Activated T-cell treated with anti-CD3 and anti-CD28 coated beads, Interleukin-2, amount 50 U/mL, for 48 hours (primary cell): ENCODE measurements at regions not wholly inside any gene's neighbourhood (a gene's known extent, or its start where the extent isn't known, plus 50 kb on each side); places are given as distances from the start of the nearest gene placed in this dataset.

ENCODE experiments used
- DNase-seq, 2 experiments: peaks; one replicate each; pipeline ENCODE4 v3.0.0-alpha.2; 2020

DNA sequence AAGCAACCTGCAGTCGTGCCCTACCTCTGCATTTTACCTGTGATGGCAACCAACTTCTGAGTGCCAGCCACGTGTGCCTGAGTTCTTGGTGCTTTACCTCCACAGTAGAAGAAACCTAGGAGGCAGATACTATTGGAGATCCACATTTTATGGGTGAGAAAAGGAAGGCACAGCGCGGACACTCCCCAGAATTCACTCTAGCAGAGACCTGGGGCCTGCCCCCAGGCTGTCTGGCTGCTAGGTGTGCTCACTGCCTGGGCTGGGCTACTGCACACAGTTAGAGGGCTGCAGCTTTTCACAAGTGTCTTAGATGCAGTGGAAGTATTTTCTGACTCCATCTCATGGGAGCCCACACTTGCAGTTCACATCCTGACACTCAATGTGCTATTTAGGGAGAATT lies 598.8 kb upstream of the ADAMTS16 start:
- DNase-seq: no peak

DNA sequence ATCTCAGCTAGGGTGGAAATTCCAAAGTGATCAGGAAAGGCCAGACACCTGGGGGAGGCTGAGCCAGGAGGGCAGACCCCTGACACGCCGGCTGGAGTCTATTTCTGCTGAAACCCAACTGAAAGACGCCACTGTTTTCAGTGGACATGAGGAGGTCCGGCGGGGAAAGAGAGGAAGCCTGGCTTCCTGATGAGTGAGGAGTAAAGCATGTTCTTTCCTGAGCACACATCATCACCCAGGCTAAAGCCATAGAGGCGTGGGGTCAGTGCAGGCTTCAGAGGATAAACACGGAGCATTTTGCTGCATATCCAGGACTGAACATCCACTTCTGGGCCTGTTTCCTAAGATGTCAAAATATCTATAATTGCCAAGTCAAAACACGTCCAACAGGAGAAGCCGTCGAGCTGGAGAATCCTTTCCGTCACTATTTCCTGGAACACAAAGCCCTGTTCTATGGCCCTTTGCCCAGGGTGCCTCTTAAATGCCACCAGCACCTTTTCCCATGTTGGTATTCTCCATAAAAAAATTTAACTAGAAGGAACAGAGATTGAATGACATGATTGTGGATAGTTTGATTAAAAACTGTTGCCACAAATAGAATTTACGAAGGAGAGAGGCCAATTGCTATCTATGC lies 597.9 kb upstream of the ADAMTS16 start:
- no peak for DNase-seq

DNA sequence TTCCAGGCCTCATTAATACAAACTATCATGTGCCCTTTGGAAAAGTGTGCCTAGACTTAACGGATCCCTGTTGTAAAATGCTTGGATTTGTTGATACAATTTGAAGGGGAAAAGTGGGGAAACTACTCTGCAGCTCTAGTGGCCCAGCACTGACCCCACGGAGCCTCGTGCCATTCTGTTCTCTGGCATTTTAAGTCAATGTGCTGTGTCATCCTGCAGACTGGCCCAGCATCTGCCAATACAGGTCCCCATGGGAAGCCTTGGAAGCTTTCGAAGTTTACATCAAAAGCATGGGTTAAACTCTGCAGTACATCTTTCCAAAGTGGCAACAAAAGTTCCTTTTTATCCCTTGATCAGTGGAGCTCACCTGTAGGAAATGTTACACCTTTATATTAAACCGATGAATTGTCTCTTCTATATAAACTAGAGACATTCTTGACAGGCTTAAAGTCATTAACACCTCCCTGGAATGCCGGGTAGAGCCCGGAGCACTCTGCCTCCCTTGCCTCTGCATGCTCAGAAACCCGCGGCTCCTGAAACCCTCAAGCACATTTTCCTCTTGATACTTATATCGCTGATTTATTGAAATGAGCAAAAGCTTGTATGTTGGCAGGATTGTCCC lies 596.0 kb upstream of the ADAMTS16 start:
- DNase-seq: no peak

DNA sequence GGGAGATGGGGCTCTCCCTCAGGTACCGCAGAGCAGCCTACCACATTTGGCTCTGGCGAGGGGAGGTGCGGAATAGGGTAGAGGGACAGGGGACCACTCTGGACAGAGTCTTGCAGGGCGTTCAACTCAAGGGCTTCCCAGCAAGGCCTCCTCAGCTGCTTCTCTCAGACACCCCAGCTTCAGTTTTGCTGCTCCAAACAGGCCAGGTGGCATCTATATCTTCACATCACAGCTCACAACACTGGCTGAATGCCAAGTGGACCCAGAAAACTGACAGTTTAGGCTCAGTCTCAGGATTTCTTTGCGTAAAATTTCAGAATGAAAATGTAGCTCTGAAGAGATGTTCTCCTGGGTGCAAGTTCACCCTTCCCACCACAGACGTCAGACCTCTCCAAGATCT lies 592.6 kb upstream of the ADAMTS16 start:
- DNase-seq: no peak

DNA sequence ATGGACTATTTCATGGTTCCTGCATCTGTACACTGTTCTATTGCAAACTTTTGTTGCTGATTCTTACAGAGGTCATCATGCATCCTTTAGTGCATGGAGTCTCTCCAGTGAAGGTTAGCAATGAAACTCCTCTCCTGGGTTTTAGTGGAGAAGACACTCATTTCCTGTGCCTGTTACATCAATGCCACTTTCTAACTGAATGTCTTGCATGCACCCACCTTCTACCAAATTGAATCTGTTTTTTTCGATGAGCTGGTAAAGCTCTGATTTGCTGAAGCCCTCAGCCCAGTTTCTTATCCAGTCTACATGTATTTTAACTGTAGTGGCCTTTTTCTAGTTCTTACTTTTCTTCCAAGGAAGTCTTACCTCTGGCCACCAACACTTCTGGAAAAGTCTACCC lies 591.8 kb upstream of the ADAMTS16 start:
- no peak for DNase-seq

DNA sequence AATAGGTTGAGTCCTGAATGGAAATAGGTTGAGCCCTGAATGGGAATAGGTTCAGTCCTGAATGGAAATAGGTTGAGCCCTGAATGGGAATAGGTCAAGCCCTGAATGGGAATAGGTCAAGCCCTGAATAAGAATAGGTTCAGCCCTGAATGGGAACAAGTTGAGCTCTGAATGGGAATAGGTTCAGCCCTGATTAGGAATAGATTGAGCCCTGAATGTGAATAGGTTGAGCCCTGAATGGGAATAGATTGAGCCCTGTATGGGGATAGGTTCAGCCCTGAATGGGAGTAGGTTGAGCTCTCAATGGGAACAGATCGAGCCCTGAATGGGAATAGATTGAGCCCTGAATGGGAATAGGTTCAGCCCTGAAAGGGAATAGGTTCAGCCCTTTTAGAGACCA lies 590.8 kb upstream of the ADAMTS16 start:
- no peak for DNase-seq

DNA sequence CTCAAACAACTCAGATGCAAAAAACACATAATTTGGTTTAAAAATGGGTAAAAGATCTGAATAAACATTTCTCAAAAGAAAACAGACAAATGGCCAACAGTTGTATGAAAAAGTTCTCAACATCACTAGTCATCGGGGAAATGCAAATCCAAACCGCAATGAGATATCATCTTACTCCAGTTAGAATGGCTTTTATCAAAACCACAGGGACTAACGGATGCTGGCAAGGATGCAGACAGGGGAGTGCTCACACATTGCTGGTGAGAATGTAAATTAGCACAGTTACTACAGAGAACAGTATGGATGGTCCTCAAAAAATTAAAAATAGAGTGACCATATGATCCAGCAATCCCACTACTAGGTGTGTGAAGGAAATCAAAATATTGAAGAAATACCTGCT lies 589.1 kb upstream of the ADAMTS16 start:
- no peak for DNase-seq

DNA sequence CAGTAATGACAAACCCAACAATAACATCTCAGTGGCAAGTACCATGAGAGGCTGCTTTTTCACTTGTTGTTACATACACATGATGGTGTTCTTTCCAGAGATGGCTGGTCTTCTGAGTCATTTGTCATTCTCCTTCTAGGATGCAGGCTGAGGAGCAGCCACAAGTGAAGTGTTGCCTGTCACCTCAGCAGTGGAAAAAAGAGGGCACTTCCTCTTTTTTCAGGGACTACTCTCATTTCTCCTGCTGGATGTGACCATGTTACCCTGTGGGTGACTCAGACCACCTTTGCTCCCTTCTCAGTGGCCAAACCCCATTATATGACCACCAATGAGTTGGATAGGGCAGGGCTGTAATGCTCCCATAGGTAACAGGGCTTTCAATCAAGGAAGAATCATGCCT lies 587.0 kb upstream of the ADAMTS16 start:
- DNase-seq: no peak

DNA sequence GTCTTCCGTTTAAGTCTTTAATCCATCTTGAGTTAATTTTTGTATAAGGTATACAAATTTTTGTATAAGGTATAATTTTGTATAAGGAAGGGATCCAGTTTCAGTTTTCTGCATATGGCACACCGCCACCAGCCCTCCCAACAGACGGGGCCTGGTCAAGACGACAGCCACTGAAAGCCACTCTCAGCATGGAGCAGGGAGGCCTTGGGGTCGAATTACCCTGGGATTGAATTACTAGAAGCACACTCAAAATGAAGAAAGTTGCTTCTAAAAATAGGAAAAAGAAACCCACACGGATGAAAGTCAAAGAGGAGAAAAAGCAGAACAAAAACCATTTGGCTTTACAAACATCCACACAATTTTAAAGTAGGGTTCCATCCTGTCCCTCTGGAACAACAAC lies 586.2 kb upstream of the ADAMTS16 start:
- DNase-seq: no peak

DNA sequence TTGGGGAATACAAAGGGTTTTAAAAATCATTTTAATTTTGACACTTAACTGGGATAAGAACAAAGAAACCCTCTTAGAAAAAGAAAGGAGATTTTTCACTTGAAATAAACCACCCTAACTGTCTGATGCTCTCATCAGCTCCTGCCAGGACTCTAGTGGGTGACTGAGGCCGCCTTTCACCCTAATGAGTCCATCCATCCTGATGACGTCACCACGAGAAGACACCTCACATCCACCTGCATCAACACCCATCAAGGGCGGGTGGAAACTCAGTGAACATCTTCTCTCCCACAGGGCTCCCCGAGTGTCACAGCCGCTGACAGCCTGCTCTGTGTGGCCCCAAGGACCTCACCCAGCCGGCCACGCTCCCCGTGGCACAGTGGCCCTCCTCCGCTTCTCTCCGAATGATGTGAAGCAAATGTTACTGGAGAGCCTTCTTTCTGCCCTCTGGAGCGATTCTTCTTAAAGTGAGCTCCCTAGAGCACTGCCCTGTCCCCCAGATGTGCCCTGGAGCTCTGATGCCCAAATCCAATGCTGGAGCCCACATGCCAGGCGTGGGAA lies 584.3 kb upstream of the ADAMTS16 start:
- no peak for DNase-seq

DNA sequence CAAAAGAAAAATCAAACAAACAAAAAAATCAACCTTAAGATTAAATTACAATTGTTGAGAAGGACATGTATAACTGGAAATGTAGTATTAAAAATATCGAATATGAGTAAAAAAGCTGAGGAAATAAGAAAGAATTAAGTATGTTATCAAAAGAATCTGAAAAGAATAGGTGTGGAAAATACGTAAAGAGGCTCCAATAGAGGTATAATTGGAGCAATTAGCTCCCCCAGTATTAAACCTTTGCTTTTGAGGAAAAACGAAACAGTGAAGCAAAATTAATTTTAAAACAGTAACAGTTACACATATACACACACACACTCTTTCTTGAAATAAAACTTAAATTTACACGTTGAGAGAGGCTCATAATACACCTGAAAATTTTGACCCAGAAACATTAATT lies 578.7 kb upstream of the ADAMTS16 start:
- no peak for DNase-seq

DNA sequence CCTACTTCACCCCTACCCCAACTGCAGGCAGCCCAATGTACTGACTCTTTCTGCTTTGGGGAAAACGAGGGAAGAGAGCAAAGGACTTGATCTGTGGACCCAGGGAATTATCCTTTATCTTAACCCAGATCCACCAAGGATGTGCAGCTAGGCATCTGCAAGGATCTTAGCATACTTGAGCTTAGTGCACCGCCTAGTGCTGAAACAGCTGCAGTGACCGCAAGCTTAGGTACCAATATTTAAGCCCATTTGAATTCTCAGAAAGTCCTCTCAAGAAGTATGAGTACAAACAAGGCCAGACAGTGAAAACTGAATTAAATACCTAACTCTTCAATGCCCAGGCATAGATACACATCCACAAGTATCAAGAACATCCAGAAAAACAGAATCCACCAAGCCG lies 576.7 kb upstream of the ADAMTS16 start:
- DNase-seq: no peak

DNA sequence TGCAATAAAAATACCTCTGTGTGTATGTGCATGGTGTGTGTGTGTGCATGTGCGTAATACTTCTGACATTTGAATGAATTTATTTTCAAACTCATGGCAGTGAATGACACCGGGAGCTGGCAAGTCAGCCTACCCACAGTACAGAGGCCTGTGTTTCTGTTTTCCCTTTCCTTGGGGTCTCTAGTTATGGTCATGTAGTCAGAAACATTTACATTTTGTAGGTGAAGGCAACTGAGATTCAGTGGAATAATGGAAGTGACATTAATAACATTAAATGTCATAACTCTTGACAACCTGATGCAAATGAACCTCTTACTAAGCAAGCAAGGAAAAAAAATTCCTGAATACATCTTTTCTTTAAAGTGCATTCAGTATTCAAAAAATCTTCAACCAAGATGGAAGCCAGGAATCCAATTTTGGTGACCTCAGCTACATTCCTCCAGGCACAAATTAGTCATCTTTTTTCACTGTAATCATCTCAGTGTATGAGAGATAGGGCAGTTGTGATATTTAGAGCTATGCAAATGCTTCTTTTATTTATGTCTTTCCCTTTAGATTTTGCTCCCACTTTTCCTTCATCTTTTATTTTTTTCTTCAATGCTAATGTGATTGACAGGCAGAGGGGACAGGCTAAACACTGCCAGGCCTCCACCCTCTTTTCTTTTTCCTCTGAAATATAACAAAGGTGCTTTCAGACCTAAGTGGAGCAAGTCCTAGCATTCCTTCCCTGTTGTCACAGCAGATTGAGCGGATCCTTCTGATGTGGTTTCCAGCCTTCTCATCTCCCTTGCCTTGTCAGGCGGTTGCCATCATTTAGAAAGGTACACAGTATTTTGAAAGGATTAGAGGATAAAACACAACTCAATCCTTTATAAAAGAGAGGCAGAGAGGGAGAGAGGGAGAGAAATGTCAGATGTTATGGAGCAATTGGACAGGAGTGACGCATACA lies 569.8 kb upstream of the ADAMTS16 start:
- no peak for DNase-seq

DNA sequence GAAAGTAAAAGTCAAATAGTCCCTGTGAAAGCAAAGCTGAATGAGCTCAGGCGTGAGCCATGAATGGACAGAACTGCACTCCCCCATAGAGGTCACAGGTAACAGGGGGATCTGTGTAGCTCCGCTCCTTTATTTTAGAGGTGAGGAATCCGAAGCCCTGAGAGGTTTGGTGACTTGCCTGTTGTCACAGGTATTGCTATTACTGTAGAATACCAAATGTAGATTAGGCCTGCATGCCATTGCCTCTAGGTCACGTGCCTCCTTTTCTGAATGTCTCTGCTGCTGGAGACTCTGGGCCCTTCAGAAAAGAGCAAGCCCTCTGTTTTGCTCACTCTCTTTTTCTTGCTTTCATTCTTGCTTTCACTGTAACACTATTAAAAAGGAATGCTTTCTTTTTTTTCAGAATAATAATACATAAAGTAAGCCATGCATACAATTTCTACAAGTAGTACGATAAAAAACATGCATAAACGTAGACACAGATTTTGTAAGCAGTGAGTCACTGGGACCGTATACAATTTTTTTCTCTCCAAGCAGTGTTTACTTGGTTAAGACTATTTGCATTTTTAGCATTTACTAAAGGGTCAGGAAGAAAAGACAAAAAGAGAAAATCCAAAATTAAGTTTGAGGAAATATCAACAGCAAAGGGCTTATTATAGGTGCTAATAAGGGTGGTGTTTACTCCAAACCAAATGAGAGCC lies 568.7 kb upstream of the ADAMTS16 start:
- no peak for DNase-seq

DNA sequence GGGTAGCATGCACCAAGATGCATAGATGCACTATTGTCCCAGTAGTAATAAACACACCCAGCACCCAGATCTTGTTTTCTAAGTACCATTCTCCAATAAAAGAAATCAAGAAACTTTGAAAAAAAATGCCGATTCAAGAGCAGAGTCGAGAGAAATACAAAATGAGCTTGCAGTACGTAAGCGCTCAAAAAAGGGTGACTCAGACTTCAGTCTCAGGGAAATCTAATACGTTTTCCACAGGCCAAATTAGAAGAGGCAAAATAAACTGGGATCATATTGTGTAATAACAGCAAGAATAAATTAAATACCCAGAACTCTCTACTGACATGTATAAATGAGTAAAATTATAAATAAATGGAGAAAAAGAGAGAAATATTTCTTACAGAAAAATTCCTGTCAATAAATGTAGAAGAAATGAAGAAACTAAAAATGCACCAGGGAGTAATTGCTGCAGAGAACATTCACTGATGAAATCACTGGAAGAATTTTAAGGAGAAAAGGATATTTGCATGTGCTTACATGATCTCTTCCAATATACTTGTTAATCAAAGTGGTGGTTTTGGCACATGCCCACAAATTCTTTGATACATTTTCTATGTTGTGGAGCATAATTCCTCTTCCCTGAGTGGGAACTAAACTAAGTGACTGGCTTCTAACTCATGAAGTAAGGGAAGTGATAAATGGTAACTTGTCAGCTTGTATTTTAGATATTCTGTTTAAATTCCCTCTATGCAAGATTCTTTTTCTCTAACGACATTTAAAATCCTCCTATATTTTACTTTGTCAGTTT lies 567.6 kb upstream of the ADAMTS16 start:
- DNase-seq: no peak

DNA sequence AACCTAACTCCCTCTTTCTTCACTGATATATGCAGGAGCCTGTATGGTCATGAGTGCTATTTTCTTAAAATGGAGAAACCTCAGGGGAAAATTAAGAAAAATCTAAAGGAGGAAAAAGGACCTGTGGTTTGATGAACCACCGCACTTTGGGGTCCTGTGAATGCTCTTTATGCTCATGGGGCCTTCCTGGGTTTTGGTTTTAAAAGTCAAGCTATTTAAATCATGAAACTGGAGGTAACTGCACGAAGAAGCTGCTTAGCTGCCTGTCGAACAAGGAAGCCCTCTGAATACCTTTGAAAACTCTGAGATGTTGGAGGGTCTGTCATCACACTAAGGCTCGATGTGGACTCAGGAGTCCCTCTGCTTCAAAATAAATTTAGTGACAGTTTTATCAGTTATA lies 564.5 kb upstream of the ADAMTS16 start:
- no peak for DNase-seq

DNA sequence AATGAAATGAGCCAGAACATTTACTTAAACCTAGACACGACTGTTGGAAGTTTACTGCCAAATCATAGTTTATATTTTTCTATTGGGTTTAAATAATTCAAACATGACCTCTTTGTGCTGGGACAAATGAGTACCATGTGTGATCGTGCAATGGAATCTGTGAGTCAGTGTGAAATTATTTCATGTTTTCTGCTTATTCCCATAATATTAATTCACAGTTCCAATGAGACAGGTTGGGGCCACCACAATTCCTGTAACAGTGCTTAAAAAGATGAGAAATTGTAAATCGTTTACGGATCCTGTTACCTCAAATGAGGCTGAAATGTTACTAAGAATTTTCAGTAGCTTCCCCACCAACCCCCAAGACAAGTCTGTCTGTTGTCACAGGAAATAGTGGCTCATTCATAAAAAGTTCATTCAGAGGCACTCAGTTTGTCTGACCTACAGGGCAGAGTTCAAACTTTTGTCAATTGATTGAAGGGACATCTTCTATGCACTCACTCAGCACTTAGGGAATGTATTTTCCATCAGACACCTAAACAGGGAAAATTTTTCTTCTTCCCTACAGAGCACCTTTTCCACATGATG lies 563.9 kb upstream of the ADAMTS16 start:
- no peak for DNase-seq

DNA sequence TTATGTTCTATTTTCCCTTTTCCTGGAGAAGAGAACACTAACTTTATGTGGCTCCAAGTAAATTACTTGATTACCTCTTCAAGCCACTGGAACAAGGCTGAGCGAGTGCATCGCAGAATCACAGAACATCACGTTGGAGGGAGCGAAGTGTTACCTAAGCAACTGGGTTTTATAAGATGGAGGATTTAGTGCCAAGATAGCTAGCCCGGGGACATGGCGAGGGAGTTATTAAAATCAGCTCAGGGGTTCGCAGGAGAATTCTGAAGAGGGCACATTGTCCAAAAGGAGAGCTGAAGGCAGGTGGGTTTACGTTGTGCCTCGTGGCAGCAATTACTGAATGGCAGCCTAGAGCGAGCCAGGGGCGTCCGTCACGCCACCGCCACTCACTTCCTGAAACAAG lies 563.2 kb upstream of the ADAMTS16 start:
- DNase-seq: no peak

DNA sequence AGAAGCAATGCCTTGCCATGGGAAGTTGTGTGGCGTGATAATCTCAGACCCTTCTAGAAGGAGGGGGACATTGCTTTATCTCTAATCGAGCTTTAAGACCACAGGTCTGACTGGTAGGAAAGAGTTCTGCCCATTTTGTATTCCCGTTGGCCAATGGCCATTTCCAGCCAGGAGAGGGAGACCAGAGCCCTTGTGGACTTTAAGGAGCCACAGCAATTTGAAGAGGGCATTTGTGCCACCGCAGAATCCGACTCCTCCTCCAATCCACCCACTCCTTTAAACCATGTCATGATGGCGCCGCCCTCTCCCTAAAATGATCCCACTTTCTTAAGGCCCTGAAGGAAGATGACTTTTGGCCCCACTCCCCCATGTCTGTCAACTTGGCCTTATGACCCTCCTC lies 560.5 kb upstream of the ADAMTS16 start:
- DNase-seq: no peak

DNA sequence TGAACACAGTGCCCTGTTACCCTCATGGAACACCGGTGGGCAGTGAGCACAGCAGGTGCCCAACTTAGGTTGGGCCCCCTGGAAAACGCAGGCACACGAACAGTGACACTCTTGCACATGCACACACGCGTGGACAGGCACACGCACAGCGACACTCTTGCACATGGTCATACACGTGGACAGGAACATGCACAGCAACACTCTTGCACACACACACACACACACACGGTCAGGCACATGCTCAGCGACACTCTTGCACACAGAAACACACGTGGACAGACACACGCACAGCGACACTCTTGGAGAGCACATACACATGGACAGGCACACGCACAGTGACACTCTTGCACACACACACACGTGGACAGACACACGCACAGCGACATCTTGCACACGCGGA lies 559.4 kb upstream of the ADAMTS16 start:
- DNase-seq: no peak

DNA sequence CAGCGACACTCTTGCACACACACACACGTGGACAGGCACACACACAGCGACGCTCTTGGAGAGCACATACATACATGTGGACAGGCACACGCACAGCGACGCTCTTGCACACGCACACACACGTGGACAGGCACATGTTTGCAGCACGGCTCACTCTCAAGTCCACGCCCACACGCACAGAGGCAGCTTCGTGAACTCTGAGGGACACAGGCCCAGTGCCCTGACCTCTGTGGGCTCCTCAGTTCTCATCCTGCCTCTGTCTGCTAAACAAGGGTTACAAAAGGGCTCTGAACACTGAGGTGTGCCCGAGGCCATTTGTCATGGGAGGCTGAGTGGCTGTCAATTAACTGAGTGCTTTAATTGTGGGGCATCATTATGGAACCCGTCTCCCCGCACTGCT lies 558.8 kb upstream of the ADAMTS16 start:
- DNase-seq: no peak

DNA sequence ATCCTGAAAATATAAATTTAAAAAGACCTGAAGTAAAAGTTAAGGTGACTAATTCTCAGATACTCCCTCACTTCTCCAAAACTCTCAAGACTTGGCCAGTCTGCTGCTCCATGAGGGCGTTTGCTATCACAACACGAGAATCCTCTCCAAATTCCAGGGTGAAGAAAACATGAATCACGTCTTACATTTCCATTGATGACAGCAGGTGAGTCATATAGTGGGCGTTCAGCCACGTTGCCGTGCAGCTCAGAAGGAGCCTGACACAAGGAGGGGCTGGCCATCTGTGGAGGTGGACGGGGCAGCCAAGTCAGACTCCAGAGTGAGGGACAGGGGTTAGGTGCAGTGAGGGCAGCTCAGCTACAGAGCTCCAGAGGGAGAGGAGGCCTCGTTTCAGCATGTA lies 555.1 kb upstream of the ADAMTS16 start:
- DNase-seq: no peak
